IMR-90 (cell line): ENCODE measurements at regions not wholly inside any gene's neighbourhood (a gene's known extent, or its start where the extent isn't known, plus 50 kb on each side); places are given as distances from the start of the nearest gene placed in this dataset.

Experiments
- ATAC-seq: fragments of 200-7000 bp; cut with Tn5 transposase; 2 replicates; pipeline ENCODE4 v1.9.1; 2020; ENCODE audit warnings: low read depth, mild to moderate bottlenecking, moderate library complexity
- BruUV-seq: library from RNA; stranded (reverse); fragments of 400-500 nt; replicated peaks from 2 replicates; lab custom pipeline; 2021; lab: Mats Ljungman, UMichigan
- CTCF ChIA-PET: fragments of 300-600 bp; formaldehyde crosslinking; extraction: SDS; loops from one replicate; lab custom pipeline; 2021; ENCODE audit warnings: antibody characterized with exemption; lab: Yijun Ruan, JAX
- POLR2A ChIA-PET: fragments of 300-600 bp; sonication (Branson Sonifier 250); formaldehyde crosslinking; loops from one replicate; lab custom pipeline; 2022; ENCODE audit warnings: antibody characterized with exemption; ENCODE audit not compliant: unreplicated experiment; lab: Charles Lee
- DNase-seq: peaks from one replicate; pipeline ENCODE4 v3.0.0; 2013
- H2AFZ ChIP-seq: replicated peaks from 2 replicates; pipeline ENCODE3; 2013; ENCODE audit warnings: low read length, mild to moderate bottlenecking; ENCODE audit not compliant: poor library complexity
- H2AK5ac ChIP-seq: 2 replicates; pipeline ENCODE4 v1.6.1; 2013; ENCODE audit warnings: low read depth, low read length, inconsistent platforms
- H2AK9ac ChIP-seq: replicated peaks from 2 replicates; pipeline ENCODE3; 2013; ENCODE audit warnings: mild to moderate bottlenecking, low read depth, low read length, moderate library complexity; ENCODE audit not compliant: poor library complexity
- H2BK120ac ChIP-seq: 2 replicates; pipeline ENCODE4 v1.6.1; 2013; ENCODE audit warnings: low read depth, low read length, inconsistent platforms
- H2BK15ac ChIP-seq: 3 replicates; pipeline ENCODE4 v1.6.1; 2013; ENCODE audit warnings: low read depth, low read length, inconsistent platforms
- H2BK20ac ChIP-seq: 2 replicates; pipeline ENCODE4 v1.6.1; 2013; ENCODE audit warnings: low read depth, mild to moderate bottlenecking, inconsistent platforms, low read length, moderate library complexity
- H2BK5ac ChIP-seq: 2 replicates; pipeline ENCODE4 v1.6.1; 2013; ENCODE audit warnings: mild to moderate bottlenecking, low read depth, low read length, inconsistent platforms; ENCODE audit not compliant: poor library complexity, severe bottlenecking
- H3K14ac ChIP-seq: replicated peaks from 2 replicates; pipeline ENCODE4 v1.6.1; 2013; ENCODE audit warnings: low read depth, low read length, inconsistent platforms
- H3K18ac ChIP-seq: 2 replicates; pipeline ENCODE4 v1.6.1; 2013; ENCODE audit warnings: low read depth, low read length, control low read depth
- H3K23ac ChIP-seq: 2 replicates; pipeline ENCODE4 v1.6.1; 2013; ENCODE audit warnings: low read depth, low read length, inconsistent platforms
- H3K27ac ChIP-seq: 2 replicates; pipeline ENCODE4 v1.5.1; 2013; ENCODE audit warnings: mild to moderate bottlenecking, control low read depth, low read length; ENCODE audit not compliant: insufficient read depth
- H3K27me3 ChIP-seq: 2 replicates; pipeline ENCODE4 v1.6.1; 2013; ENCODE audit warnings: low read length; ENCODE audit not compliant: control insufficient read depth, insufficient read depth
- H3K36me3 ChIP-seq: 2 replicates; pipeline ENCODE4 v1.6.1; 2013; ENCODE audit warnings: low read length, mixed read lengths; ENCODE audit not compliant: control insufficient read depth, insufficient read depth
- H3K4ac ChIP-seq: 2 replicates; pipeline ENCODE4 v1.6.1; 2013; ENCODE audit warnings: low read depth, low read length, inconsistent platforms
- H3K4me1 ChIP-seq: 2 replicates; pipeline ENCODE4 v1.6.1; 2013; ENCODE audit warnings: low read length, mixed read lengths; ENCODE audit not compliant: control insufficient read depth, insufficient read depth
- H3K4me2 ChIP-seq: 2 replicates; pipeline ENCODE4 v1.6.1; 2013; ENCODE audit warnings: low read depth, mild to moderate bottlenecking, control low read depth, low read length, moderate library complexity
- H3K4me3 ChIP-seq: 2 replicates; pipeline ENCODE4 v1.5.1; 2013; ENCODE audit warnings: low read depth, mild to moderate bottlenecking, control low read depth, low read length, moderate library complexity; ENCODE audit not compliant: insufficient read depth
- H3K56ac ChIP-seq: 2 replicates; pipeline ENCODE4 v1.6.1; 2013; ENCODE audit warnings: low read length, inconsistent platforms; ENCODE audit not compliant: insufficient read depth; ENCODE audit errors: extremely low read depth
- H3K79me1 ChIP-seq, 2 experiments: 2 replicates each; pipeline ENCODE4 v1.6.1; 2013; ENCODE audit warnings: low read length in 2 of 2, inconsistent platforms in 1 of 2, low read depth in 1 of 2
- H3K9ac ChIP-seq: 2 replicates; pipeline ENCODE4 v1.6.1; 2013; ENCODE audit warnings: low read depth, low read length, control low read depth
- H3K9me1 ChIP-seq: 2 replicates; pipeline ENCODE4 v1.6.1; 2013; ENCODE audit warnings: low read length, inconsistent platforms; ENCODE audit not compliant: insufficient read depth
- H3K9me3 ChIP-seq: 2 replicates; pipeline ENCODE4 v1.6.1; 2013; ENCODE audit warnings: low read length; ENCODE audit not compliant: control insufficient read depth, insufficient read depth
- H4K20me1 ChIP-seq: 2 replicates; pipeline ENCODE4 v1.6.1; 2013; ENCODE audit warnings: low read length, inconsistent platforms; ENCODE audit not compliant: insufficient read depth
- H4K5ac ChIP-seq: 2 replicates; pipeline ENCODE4 v1.6.1; 2013; ENCODE audit warnings: mild to moderate bottlenecking, low read depth, low read length, control low read depth
- H4K8ac ChIP-seq, 2 experiments: 2 replicates each; pipeline ENCODE4 v1.6.1; 2013; ENCODE audit warnings: low read depth in 2 of 2, low read length in 2 of 2, control low read depth in 1 of 2, inconsistent platforms in 1 of 2
- H4K91ac ChIP-seq: 2 replicates; pipeline ENCODE4 v1.6.1; 2013; ENCODE audit warnings: low read depth, low read length, inconsistent platforms; ENCODE audit not compliant: insufficient read depth
- CEBPB ChIP-seq: IDR thresholded peaks from 2 replicates; pipeline ENCODE4 v1.6.1; 2012; ENCODE audit warnings: low read depth, low read length, improper control_type of control experiment
- CHD1 ChIP-seq: IDR thresholded peaks from 2 replicates; pipeline ENCODE4 v1.6.1; 2012; ENCODE audit warnings: low read depth, low read length, improper control_type of control experiment
- FOS ChIP-seq: fragments of 150-350 bp; IDR thresholded peaks from 2 replicates; pipeline ENCODE4 v1.6.1; 2016; ENCODE audit warnings: low read depth, low read length
- MAFK ChIP-seq: IDR thresholded peaks from 2 replicates; pipeline ENCODE4 v1.6.1; 2012; ENCODE audit warnings: low read depth, low read length, improper control_type of control experiment
- MXI1 ChIP-seq: IDR thresholded peaks from 2 replicates; pipeline ENCODE4 v1.6.1; 2012; ENCODE audit warnings: low read depth, mild to moderate bottlenecking, low read length, moderate library complexity, borderline replicate concordance
- NFE2L2 ChIP-seq: fragments of 150-350 bp; IDR thresholded peaks from 2 replicates; pipeline ENCODE4 v1.6.1; 2016; ENCODE audit warnings: low read depth, mild to moderate bottlenecking, low read length
- RAD21 ChIP-seq: IDR thresholded peaks from 2 replicates; pipeline ENCODE4 v1.6.1; 2012; ENCODE audit warnings: low read length, improper control_type of control experiment
- RFX5 ChIP-seq: IDR thresholded peaks from 2 replicates; pipeline ENCODE4 v1.8.0; 2012; ENCODE audit warnings: low read depth, mild to moderate bottlenecking, low read length, moderate library complexity
- WGBS, 2 experiments: methylation state at CpG; one replicate each; pipeline versions ENCODE4 v1.1.5 to v1.1.7; 2013; ENCODE audit warnings: missing lambda C conversion rate in 2 of 2; ENCODE audit not compliant: insufficient read length in 1 of 2; ENCODE audit errors: extremely low coverage in 2 of 2; 5-methylcytosine and 5-hydroxymethylcytosine counted together
- dilution Hi-C: fragments of 300-500 bp; cut with HindIII; formaldehyde crosslinking; loops from one replicate; pipeline ENCODE4 v1.14.3; 2018; ENCODE audit warnings: low sequenced_read_pairs; ENCODE audit not compliant: unreplicated experiment
- in situ Hi-C: fragments of 300-500 bp; cut with MboI; formaldehyde crosslinking; loops from 3 replicates; pipeline ENCODE4 v1.14.3; 2019; ENCODE audit warnings: low sequenced_read_pairs, inconsistent platforms, mixed read lengths
- intact Hi-C: fragments of 100-400 bp; cut with micrococcal nuclease; formaldehyde crosslinking; loops from 2 replicates; pipeline ENCODE4 v1.10.0; 2022

GRCh38 chr7:86558680-86559501 lies 84.8 kb upstream of the GRM3 start:
- Histone ChIP-seq H2AFZ (no peak overlapping the region), H2AK5ac (no peak overlapping the region), H2AK9ac (no peak overlapping the region), H2BK15ac (no peak overlapping the region), H3K4me1 (no peaks in the 10 kb centered on the region), H3K9ac (no peak overlapping the region), H3K9me3 (0 out of 2 replicates have a peak, but pooled peaks cover 2% of the 10 kb centered on the region), H2BK120ac (no peak overlapping the region), H3K79me1 (no peaks in the 10 kb centered on the region), H3K4ac (no peak overlapping the region), H3K23ac (no peak overlapping the region), H2BK5ac (no peak overlapping the region), H3K27ac (no peak overlapping the region), H4K91ac (no peak overlapping the region), H3K27me3 (no peaks in the 10 kb centered on the region), H3K4me3 (no peak overlapping the region), H4K8ac (no peak overlapping the region), H3K4me2 (no peak overlapping the region), H4K20me1 (no peaks in the 10 kb centered on the region), H3K18ac (no peak overlapping the region), H3K14ac (no peak overlapping the region), H3K36me3 (no peaks in the 10 kb centered on the region), H4K5ac (no peak overlapping the region), H3K9me1 (no peaks in the 10 kb centered on the region), H3K56ac (no peak overlapping the region), H2BK20ac (no peak overlapping the region)
- WGBS, 2 experiments: no CpG with 5 or more reads among the region's 8 CpGs
- no TSS peak for BruUV-seq
- dilution Hi-C loops (no loop called here), in situ Hi-C loops (no loop called here), intact Hi-C loops (no loop called here)
- ATAC-seq (no peak), DNase-seq (no peak)
- ChIA-PET POLR2A (no interaction called here), CTCF (no interaction called here)
- no peak for TF ChIP-seq CHD1
- TF ChIP-seq NFE2L2: no peak
- TF ChIP-seq MAFK: no peak
- TF ChIP-seq RFX5: no peak
- no peak for TF ChIP-seq MXI1
- no peak for TF ChIP-seq RAD21
- no peak for TF ChIP-seq FOS
- TF ChIP-seq CEBPB: no peak
